Memory B cell (primary cell): ENCODE measurements at regions not wholly inside any gene's neighbourhood (a gene's known extent, or its start where the extent isn't known, plus 50 kb on each side); places are given as distances from the start of the nearest gene placed in this dataset.
"Not testable (repeated sequence)": the region's sequence is repeated elsewhere in the genome, so short reads cannot be mapped to it uniquely, and the experiment has no call there.

ENCODE experiments used
- ATAC-seq: fragments of 150-1000 bp; cut with Tn5 transposase; 2 replicates; pipeline ENCODE4 v1.10.0; 2021; ENCODE audit warnings: low read depth, mild to moderate bottlenecking, moderate library complexity
- DNase-seq, 2 donors: peaks; one replicate each; pipeline ENCODE4 v3.0.0; 2022; ENCODE audit warnings: low spot score in 2 of 2
- H3K27ac Mint-ChIP-seq: one replicate; pipeline ENCODE4 v1.8.0; 2022; ENCODE audit warnings: mild to moderate bottlenecking, moderate library complexity, mixed read lengths
- H3K27me3 Mint-ChIP-seq: one replicate; pipeline ENCODE4 v1.8.0; 2022; ENCODE audit warnings: mixed read lengths
- H3K36me3 Mint-ChIP-seq: one replicate; pipeline ENCODE4 v1.8.0; 2022; ENCODE audit warnings: mild to moderate bottlenecking, mixed read lengths
- H3K4me1 Mint-ChIP-seq: one replicate; pipeline ENCODE4 v1.8.0; 2022; ENCODE audit warnings: mixed read lengths
- H3K4me3 Mint-ChIP-seq: one replicate; pipeline ENCODE4 v1.8.0; 2022; ENCODE audit warnings: mild to moderate bottlenecking, moderate library complexity, mixed read lengths
- H3K9me3 Mint-ChIP-seq: one replicate; pipeline ENCODE4 v1.8.0; 2022; ENCODE audit warnings: mixed read lengths

DNA sequence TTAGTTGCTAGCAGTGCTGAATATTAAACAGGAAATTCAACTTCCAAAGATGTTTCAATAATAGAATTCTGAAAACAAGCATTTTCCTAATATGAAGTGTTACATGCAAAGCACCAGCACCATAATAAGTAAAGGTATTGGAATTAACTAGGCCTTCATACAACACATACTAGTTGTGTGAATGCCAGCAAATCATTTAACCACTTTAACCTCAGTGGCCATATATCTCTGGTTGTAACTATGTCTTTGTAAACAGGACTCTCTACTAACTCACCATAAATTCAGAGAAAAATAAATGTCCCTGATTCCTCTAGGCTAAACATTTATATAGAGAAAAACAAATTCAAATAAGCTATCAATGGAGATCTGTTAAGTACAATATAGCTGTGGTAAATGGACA lies 175.7 kb upstream of the NBPF9 start:
- not testable (repeated sequence) for H3K27me3 Mint-ChIP-seq, H3K9me3 Mint-ChIP-seq, H3K4me1 Mint-ChIP-seq, DNase-seq, ATAC-seq, H3K36me3 Mint-ChIP-seq, H3K4me3 Mint-ChIP-seq, H3K27ac Mint-ChIP-seq

DNA sequence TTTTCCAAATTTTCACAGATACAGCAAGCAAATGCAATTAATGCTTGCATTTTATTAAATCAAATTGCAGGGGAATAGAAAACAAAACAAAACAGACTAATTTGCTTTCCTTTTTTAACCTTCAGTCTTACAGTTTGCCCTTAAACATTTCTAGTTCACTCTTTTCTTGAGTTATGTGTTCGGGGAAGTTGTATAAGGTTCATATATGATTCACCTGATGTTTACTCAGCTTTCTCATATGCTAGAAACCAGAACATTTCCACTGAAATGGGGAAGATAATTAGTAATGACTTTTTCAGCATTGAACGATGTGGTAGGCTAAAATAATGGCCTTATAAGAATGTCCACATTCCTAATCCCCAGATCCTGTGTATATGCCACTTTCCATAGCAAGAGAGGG lies 176.2 kb upstream of the NBPF9 start:
- not testable (repeated sequence) for H3K27me3 Mint-ChIP-seq, H3K4me3 Mint-ChIP-seq, H3K27ac Mint-ChIP-seq, H3K9me3 Mint-ChIP-seq, ATAC-seq, H3K4me1 Mint-ChIP-seq, H3K36me3 Mint-ChIP-seq, DNase-seq

GRCh38 chr1:149284773-149285172 lies 181.4 kb upstream of the NBPF9 start:
- not testable (repeated sequence) for H3K9me3 Mint-ChIP-seq, H3K36me3 Mint-ChIP-seq, DNase-seq, H3K27me3 Mint-ChIP-seq, H3K4me1 Mint-ChIP-seq, H3K4me3 Mint-ChIP-seq, H3K27ac Mint-ChIP-seq
- peak; percentile 6 for ATAC-seq

DNA sequence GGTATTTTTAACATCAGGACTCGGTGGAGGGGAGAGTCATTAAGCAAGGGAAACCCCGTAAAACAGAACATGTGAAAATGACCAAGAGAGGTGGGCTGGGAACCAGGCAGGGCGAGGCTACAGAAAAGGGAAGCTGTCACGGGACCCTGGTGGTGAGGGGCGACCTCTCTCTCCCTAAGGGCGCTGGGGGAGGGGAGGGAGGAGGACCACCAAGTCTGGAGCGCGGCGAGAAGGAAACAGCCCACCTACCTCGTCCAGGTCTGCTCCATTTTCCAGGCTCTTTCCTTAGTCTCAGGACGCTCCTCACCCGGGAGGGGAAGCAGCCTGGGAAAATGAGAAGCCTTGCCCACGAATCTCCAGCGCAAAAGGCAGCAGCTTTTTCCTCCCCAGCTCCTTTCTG lies 181.9 kb upstream of the NBPF9 start:
- not testable (repeated sequence) for DNase-seq, H3K27me3 Mint-ChIP-seq, H3K4me3 Mint-ChIP-seq, H3K36me3 Mint-ChIP-seq, H3K27ac Mint-ChIP-seq, H3K9me3 Mint-ChIP-seq, H3K4me1 Mint-ChIP-seq
- peak; percentile 28 for ATAC-seq

- DNase-seq (peak in 1 of 2 donors; percentile 25), ATAC-seq (peak; percentile 98)
- not testable (repeated sequence) for H3K9me3 Mint-ChIP-seq, H3K27ac Mint-ChIP-seq, H3K36me3 Mint-ChIP-seq, H3K4me1 Mint-ChIP-seq, H3K27me3 Mint-ChIP-seq
- peak overlapping the region; percentile 90 for H3K4me3 Mint-ChIP-seq
These were observed 182.3 kb upstream of the NBPF9 start for GRCh38 chr1:149285638-149286037.

GRCh38 chr1:149288580-149288979 lies 185.2 kb upstream of the NBPF9 start:
- not testable (repeated sequence) for H3K27me3 Mint-ChIP-seq, H3K9me3 Mint-ChIP-seq, DNase-seq, H3K27ac Mint-ChIP-seq, H3K4me3 Mint-ChIP-seq, ATAC-seq, H3K4me1 Mint-ChIP-seq, H3K36me3 Mint-ChIP-seq

- ATAC-seq, H3K27me3 Mint-ChIP-seq, H3K36me3 Mint-ChIP-seq, H3K4me3 Mint-ChIP-seq, DNase-seq, H3K27ac Mint-ChIP-seq, H3K4me1 Mint-ChIP-seq, H3K9me3 Mint-ChIP-seq: not testable (repeated sequence)
These were observed 174.2 kb upstream of the NBPF19 start for GRCh38 chr1:149300478-149301218.

- DNase-seq, H3K36me3 Mint-ChIP-seq, H3K4me3 Mint-ChIP-seq, H3K27me3 Mint-ChIP-seq, H3K27ac Mint-ChIP-seq, H3K9me3 Mint-ChIP-seq, ATAC-seq, H3K4me1 Mint-ChIP-seq: not testable (repeated sequence)
These were observed 173.6 kb upstream of the NBPF19 start for GRCh38 chr1:149301282-149301681.

- peak; percentile 72 for ATAC-seq
- not testable (repeated sequence) for H3K36me3 Mint-ChIP-seq, H3K27ac Mint-ChIP-seq, H3K4me1 Mint-ChIP-seq, H3K9me3 Mint-ChIP-seq, DNase-seq, H3K27me3 Mint-ChIP-seq, H3K4me3 Mint-ChIP-seq
These were observed 170.0 kb upstream of the NBPF19 start for GRCh38 chr1:149304796-149305195.

DNA sequence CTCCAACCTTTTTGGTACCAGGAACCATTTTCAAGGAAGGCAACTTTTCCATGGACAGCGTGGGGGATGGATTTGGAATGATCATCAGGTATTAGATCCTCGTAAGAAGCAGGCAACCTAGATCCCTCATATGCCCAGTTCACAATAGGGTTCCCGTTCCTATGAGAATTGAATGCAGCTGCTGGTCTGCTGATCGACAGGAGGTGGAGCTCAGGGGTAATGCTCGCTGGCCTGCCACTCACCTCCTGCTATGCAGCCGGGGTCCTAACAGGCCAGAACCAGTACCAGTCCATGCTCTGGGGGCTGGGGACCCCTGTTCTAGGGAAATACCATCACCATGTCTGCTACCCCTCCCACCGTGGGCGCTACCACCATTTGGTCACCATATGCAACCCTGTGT lies 167.2 kb upstream of the NBPF19 start:
- H3K36me3 Mint-ChIP-seq, H3K4me3 Mint-ChIP-seq, ATAC-seq, DNase-seq, H3K9me3 Mint-ChIP-seq, H3K27ac Mint-ChIP-seq, H3K27me3 Mint-ChIP-seq, H3K4me1 Mint-ChIP-seq: not testable (repeated sequence)

DNA sequence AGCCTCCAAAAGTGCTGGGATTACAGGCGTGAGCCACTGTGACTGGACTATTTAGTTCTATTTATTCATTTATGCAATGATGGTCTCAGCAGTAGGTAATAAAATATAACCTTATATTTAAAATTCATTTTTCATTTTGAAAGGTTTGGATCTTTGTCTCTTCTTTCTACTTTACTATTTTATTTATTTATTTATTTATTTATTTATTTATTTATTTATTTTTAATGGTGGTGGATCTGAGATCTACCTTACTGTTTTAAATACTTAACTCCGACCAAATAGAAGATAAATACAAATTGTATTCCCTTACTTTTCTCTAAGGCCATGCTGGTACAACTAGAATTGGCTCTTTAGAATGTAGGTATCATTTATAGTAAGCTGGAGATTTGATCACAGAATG lies 159.9 kb upstream of the NBPF19 start:
- H3K4me1 Mint-ChIP-seq, H3K9me3 Mint-ChIP-seq: not testable (repeated sequence)

GRCh38 chr1:149320971-149321731 lies 153.7 kb upstream of the NBPF19 start:
- H3K36me3 Mint-ChIP-seq, H3K27ac Mint-ChIP-seq, H3K4me3 Mint-ChIP-seq, ATAC-seq, H3K4me1 Mint-ChIP-seq, H3K9me3 Mint-ChIP-seq, H3K27me3 Mint-ChIP-seq, DNase-seq: not testable (repeated sequence)

More for the DNA sequence above, 159.9 kb upstream of the NBPF19 start:
- not testable (repeated sequence) for H3K4me3 Mint-ChIP-seq, DNase-seq, ATAC-seq, H3K27ac Mint-ChIP-seq, H3K27me3 Mint-ChIP-seq, H3K36me3 Mint-ChIP-seq

GRCh38 chr1:149321732-149322016 lies 153.2 kb upstream of the NBPF19 start:
- H3K9me3 Mint-ChIP-seq, H3K4me3 Mint-ChIP-seq, DNase-seq, ATAC-seq, H3K27me3 Mint-ChIP-seq, H3K27ac Mint-ChIP-seq, H3K4me1 Mint-ChIP-seq, H3K36me3 Mint-ChIP-seq: not testable (repeated sequence)

GRCh38 chr1:149330081-149330335 lies 144.8 kb upstream of the NBPF19 start:
- H3K4me3 Mint-ChIP-seq, H3K27me3 Mint-ChIP-seq, DNase-seq, ATAC-seq, H3K36me3 Mint-ChIP-seq, H3K27ac Mint-ChIP-seq, H3K4me1 Mint-ChIP-seq, H3K9me3 Mint-ChIP-seq: not testable (repeated sequence)

GRCh38 chr1:149336082-149336481 lies 138.8 kb upstream of the NBPF19 start:
- ATAC-seq, H3K4me1 Mint-ChIP-seq, H3K27me3 Mint-ChIP-seq, H3K9me3 Mint-ChIP-seq, H3K4me3 Mint-ChIP-seq, DNase-seq, H3K27ac Mint-ChIP-seq, H3K36me3 Mint-ChIP-seq: not testable (repeated sequence)
